HG03432 (cell line): ENCODE measurements at regions not wholly inside any gene's neighbourhood (a gene's known extent, or its start where the extent isn't known, plus 50 kb on each side); places are given as distances from the start of the nearest gene placed in this dataset.

Experiments used
- ATAC-seq: cut with Tn5 transposase; IDR thresholded peaks from one replicate; pipeline ENCODE4 v1.9.1; 2021; ENCODE audit warnings: mild to moderate bottlenecking, moderate library complexity; ENCODE audit not compliant: unreplicated experiment

DNA sequence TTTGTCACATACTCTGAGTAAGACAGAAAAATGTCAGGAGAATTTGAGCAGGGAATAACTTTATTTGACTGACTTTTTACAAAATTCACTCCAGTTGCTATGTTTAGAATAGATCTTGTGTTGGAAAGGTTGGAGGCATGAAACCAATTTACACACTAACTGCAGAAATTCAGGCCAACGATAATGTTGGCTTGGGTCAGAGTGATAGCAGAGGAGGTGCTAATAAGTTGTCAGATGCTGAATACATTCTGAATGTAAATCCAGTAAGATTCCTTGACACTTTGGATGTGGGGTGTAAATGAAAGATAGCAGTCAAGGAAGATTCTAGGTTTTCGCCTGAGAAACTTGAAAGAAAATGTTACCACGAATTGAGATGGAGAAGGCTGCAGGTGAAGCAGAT lies 502.5 kb upstream of the GHITM start:
- ATAC-seq = no peak

DNA sequence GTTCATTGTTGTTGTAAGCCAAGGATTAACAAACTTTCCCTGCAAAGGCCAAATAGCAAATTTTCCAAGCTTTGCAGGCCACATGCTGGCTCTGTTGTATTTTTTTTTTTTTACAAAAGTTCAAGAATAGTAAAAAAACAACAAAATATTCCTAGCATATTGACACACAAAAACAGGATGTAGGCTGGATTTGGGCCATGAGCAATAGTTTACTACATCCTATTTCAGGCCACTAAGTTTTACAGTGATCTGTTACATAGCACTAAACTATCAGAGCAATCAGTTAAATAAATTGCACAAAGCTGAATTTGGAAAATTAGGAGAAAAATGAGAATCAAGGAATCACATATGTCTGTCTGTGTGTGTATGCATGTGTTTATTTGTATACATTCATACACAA lies 491.8 kb upstream of the GHITM start:
- ATAC-seq = no peak

DNA sequence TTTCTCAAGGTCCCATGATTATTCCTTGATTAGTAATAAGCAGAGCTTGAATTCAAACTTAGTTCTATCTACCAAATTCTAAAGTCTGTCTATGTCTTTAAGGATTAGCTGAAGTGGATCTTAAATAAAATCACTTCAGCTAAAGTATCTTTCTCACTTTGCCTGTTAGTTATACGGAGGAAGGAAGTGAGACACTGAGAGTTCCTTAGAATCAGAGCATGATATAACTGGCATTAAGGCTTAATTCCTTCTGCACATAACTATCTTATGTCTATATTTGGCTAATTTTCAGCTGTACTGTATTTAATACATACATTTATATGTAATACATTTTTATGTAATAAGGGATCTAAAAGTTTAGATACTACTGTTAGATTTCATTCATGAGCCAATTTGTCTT lies 491.1 kb upstream of the GHITM start:
- no peak for ATAC-seq

DNA sequence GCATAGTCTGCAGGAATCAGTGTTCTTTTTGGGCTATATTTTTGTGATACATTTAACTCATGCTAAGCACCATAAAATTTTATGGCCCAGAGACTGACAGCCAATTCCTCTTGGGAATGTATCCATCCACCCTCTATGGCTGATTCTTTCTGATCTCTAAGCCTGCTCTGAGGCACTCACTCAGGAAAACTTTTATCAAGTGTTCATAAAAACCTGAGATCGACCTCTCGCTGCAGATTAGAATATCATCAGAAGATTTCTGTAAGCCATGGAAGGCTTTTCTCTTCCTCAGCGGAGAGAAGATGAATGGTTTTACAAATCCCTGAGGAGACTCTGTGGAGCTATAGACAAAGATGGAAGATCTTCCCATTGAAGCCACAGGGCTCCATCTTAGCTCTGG lies 489.8 kb upstream of the GHITM start:
- ATAC-seq = no peak

DNA sequence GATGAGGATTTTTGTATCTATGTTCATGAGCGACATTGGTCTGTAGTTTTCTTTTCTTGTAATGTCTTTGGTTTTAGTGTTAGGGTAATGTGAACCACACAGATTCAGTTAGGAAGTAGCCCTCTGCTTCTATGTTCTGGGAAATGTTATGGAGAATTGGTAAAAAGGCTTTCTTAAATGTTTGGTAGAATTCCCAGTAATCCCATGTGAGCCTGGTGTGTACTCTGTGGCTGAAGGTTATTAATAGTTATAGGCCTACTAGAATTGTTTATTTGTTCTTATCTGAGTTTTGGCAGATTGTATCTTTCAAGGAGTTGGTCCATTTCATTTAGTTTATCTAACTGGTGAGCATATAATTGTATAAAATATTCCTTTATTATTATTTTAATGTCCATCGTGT lies 484.6 kb upstream of the GHITM start:
- no peak for ATAC-seq

DNA sequence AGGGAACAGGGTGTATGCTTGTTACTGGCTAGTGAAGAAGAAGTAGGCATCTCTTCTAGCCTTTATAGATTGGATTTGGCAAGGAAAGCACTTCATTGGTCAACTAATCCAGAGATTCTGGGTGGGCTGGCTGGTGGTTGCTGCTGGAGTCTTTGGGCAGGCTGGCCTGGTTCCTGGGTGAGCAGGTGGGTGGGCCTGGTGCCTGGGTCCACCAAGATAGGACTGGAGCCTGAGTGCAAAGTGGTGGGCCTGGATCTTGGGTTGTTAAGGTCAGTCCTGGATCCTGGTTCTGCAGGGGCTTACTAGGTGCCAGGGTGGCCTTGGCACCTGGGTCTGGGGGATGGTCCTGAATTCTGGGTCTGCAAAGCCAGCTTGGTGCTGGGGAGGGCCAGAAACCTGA lies 482.4 kb upstream of the GHITM start:
- no peak for ATAC-seq

DNA sequence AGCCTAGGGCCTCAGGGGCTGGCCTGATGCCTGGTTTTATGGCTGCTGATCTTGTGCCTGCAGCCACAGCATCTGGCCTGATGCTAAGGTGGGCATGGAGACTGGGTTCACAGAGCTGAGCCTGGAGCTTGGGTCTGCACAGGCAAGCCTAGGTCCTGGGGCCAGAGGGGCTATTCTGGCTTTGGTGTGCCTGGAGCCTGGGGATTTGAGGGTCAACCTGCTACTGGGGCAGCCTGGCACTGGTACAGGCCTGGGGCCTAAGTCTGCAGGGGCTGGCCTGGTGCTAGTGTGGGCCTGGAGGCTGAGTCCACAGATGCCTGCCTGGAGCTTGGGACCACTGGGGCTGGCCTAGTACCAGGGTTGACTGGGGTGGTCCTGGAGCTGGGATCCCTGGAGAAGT lies 481.8 kb upstream of the GHITM start:
- ATAC-seq = no peak

DNA sequence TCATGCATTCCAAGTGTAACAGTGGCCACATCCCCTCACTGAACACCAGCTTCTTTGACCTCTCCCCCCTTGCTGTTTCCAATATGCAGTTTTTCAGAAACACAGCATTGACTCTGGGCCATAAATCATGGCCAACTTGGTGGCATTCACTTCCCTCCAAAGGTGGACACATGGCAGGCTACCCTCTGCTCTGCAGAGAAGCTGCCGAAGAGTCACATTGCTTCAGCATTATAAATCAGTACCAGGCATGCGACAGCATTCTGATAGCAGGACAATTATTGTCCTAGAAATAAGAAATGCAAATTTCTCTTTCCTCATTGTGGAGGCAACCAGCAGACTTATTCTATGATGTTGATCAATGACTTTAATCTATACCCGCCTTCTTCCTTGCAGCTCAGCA lies 475.4 kb upstream of the GHITM start:
- no peak for ATAC-seq

DNA sequence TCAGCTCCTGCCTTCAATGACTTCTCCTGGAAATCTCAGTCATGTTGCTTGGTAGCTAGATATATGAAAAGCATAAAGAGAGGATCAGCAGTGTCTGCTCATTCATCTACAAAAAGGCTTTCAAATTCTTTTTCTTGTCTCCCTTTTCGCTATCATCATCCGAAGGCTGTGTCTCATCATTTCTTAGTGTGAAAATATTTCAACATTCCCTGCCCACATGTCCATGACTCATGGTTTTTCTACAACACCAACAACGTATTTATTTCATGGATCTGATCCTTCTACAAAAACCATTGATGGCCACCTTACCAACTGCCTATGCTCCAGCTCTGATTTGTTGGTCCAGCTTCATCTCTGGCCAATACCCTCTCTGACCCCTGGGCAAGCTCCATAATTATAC lies 472.5 kb upstream of the GHITM start:
- ATAC-seq = no peak

DNA sequence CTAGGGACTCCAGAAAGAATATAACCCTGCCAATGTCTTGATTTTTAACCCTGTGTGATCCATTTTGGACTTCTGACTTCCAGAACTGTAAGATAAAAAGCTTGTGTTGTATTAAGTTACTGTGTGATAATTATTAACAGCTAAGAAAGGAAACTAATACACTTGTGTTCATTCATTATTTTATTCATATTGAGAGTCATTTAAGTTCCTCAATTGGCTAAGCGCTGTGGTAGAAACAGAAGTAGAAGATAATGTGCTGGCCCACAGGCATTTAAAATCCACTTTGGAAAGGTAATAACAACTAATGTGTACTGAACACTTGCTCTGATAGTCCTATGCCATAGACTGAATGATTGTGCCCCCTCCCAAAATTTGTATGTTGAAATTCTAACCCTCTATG lies 471.7 kb upstream of the GHITM start:
- ATAC-seq = no peak

DNA sequence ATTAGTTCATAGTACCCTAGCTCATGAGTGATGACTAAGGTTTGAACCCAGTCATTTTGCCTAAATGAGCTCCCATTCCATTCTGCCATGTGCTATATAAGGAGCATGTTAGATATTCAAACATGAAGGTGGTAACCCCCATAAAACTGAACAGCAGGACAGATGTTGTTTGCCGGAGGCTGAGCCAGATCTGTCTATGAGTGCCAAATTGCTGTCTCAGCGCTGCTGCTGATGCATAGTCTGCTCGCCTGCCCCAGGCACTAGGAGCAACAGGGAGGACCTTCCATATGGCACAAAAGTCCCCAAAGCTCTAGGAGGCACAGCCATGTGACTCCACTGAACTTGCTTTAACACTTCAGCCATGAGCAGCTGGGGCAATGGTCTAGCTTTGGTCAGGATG lies 466.0 kb upstream of the GHITM start:
- no peak for ATAC-seq

DNA sequence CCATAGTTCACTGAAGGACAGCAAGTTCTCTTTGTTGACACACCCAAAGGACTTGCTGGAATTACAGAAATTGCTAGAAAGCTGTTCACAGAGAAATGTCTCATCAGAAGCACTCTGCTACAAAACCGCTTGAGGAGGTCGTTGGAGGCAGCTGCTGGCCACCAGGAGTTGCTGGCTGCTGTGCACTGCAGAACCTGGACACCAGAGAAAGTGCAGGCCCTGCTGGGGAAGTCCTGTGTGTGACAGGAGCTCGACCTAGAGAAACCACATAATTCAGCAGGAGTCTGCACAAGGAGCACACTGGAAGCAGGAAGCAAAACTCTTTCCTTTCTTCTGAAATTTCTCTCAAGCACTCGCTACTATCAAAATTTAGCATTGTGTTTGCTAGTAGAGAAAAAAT lies 461.5 kb upstream of the GHITM start:
- peak; percentile 32 for ATAC-seq

DNA sequence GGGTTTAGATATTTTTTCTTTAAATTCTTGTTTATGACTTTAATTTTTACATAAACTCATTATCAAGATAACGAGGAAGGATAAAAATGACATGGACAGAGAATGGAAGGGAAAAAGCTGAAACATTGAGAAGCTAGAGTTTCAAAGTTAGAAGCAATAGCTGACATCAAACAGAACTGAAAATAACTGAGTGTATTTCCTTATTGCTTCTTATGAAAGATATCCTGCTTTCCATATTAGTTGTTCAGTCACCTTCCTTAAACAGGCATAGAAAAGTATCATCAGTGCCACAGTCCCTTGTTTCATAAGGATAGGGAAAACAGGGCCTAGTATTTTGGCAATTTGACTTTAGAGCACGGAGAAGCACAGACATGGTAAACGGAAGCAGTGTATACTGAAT lies 460.5 kb upstream of the GHITM start:
- ATAC-seq = peak; percentile 56

DNA sequence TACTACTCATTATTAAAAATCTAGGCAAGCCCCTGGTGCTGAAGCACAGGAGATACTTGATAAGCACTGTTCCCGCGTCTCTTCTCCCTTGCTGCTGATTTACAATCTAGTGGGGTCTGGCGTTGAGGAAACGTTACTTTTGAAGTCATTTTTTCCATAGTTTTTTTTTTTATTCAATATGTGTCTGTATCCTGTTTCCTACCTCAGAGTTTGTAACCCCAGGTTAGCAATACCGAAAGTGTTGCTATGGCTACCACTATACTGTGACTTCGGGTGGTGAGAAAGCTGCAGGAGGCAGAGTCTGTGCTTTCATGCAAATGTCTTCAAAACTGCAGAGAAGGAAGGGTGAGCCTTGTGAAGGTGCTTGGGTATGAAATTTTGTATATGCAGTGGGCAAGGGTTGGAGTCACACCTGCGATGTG lies 458.8 kb upstream of the GHITM start:
- peak; percentile 95 for ATAC-seq

DNA sequence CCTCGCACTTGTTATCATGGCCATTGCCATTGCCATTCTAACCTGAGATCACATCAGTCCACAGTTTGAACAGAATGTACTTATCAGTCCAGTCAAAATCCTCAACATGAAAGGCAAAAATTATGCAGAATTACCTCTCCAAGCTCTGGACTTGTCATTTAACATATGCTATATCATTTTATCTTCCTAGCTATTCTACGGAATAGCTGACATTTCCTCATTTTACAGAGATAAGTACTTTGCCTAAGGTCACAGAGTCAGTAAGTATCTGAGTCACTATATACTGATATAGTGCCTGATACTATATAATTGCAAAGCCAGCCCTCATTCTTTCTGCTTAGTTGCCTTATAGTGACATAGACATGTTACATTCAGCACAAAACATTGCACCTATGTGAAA lies 456.9 kb upstream of the GHITM start:
- no peak for ATAC-seq

DNA sequence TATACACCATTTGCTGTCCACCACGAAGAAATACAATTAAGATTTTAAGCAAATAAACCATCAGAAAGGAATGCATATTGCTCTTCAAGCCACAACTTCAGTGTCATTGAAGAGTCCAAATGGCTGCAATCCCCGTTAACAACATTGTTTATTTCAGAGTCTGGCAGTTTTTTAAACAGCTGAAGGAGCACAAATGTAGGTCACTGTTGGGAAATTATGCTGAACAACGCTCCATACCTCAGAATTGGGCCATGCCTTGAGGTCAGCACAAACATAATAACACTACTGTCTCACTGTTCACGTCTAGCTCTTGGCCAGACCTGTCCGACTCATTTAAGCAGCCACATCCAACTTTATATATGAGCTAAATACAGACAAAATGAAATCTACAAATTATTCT lies 453.9 kb upstream of the GHITM start:
- ATAC-seq = no peak

DNA sequence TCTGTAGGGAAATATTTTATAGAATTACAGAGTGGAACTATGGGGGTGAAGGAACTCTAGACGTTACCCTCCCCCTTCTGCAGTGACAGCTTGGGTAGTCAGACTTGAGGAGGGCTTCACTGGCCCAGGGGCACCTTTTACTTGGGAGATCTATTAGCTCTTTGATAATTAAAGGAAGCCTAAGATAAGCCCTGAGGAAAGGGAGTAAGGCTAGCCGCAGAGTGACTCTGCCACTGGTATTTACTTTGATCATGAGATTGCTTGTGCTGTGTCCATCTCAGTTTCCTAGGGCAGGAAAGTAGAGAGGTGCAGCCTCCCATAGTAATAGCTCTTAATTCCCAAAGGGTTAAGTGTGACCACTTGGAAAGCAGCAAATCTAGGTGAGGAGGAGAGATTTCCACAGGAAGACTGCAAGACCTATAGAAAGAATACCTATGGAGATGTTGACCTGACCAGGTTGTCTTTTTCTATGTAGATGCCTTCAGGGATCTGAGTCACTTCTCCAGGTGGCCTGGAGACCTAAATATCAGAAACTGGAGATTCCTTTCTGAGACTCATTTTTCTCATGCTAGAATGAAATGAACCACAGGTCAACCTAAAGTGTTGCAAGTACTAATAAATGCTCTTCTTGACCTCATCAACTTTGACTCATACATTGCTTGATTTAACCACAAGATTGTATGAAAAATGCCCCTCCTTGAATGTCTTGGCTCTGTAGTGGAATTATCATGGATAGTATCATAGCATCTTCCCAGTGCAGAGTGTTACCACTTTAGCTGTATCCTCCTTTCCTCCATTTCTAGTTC lies 447.3 kb upstream of the GHITM start:
- no peak for ATAC-seq

DNA sequence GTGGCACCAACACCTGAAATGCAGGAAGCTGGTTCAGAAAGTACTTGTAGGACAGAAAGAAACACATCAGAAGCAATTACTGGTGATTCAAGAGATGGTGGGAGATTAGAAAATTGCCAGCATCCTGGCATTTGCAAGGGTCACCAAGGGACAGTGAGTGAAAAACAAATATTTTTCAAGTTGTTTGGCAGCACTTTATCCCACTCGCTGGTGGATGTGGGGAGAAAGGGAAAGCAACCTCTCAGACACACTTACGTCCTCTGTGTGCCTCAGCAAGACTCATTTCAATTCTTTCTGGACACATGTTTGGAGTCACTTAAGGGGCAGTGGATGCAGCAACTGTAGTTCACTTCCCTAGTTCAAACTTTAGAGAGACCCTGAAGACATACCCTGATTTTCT lies 440.4 kb upstream of the GHITM start:
- no peak for ATAC-seq

DNA sequence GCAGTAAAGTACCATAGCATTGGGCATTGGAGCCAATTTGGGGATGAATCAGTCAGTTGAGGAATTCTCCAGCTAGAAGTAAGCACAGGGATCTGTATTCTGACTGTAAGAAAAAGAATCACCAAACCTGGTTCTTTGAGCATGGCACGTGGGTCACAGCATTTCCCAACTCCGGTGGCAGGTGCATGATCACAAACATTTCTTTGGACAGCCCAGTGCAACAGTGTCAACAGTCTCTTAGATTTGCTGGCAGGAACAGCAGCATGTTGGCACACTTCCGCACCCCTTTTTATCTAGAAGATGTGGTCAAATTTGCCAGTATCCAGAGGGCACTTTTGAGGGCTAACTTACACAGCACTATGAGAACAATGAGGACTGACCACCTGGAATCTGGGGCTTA lies 437.5 kb upstream of the GHITM start:
- no peak for ATAC-seq

DNA sequence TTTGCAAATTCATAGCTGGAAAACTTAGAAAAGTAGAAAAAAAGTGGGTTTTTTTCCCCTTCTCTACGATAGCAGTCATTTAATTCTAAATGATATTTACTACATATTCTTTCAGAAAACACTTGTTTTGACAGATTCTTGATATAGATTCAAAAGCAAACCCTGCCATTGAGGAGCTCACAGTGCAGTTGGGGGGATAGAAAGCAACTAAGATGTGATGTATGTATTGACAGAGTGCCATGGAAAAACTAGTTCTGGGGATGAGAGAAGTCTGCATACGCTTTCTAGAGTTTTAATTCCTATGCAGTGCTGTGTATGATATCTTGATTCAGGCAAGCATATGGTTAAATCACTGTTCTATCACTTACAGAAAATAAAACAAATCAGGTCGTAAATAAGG lies 436.6 kb upstream of the GHITM start:
- no peak for ATAC-seq

DNA sequence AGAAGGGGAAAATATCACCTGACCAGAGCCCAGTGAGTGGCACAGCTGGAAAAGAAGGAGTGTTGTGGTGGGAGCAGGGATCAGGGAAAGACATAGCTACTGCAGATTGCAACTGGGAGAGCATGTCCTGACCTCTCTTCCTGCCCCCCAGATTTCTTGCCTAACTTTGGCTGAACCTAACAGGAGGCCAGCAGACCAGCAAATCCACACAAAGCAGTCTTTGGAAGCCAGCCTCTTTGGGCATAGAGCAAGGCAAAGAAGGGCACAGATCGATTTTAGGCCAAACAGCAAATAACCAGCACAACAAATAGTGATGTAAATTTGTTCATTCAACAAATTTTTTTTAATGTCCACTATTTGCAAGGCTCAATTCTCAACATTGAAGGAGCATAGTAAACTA lies 433.2 kb upstream of the GHITM start:
- no peak for ATAC-seq

DNA sequence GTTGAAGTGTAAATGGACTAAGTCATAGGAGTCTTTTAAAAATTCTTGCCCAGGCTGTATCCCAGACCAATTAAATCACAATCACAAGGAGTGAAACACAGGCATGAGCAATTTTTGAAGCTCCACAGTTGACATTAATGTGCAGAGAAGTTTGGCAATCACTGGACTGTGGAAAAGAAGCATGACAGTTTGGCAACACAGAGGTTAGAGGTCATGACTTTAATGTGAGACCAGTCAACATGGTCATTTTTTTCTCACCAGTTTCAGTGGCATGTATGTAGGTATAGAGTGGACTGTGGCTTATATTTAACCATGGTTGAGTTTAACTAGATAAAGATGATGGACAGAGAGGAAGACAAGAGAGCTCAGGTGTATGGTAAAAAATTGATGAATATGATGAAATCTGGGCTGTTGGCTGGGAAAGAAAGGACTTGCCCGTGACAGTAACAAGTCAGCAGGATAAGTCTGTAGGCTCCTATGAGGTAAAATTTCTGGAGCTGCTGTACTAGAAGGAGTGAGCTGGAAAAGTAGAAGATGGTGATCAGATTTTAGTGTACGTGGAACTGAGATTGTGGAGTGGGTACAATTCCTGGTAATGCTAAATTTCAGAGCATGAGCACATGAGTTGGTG lies 432.2 kb upstream of the GHITM start:
- no peak for ATAC-seq

DNA sequence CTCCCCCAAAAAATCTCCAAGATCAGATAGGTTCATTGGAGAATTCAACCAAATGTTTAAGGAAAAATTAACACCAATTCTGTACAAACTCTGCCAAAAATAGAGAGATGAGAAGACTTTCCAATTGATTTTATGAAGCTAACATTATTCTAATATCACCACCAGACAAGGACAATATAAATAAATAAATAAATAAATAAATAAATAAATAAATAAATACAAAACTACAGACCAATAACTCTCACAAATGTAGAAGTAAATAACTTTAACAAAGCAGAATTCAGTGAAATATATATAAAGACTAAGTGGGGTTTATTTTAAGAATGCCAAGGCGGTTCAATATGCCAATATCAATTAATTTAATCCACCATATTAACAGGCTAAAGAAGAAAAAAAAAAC lies 425.9 kb upstream of the GHITM start:
- no peak for ATAC-seq
